ENCODE measurements at regions not wholly inside any gene's neighbourhood (a gene's known extent, or its start where the extent isn't known, plus 50 kb on each side); places are given as distances from the start of the nearest gene placed in this dataset.

GRCh38 chr1:221085701-221086375, 206.6 kb downstream of the HLX start:
- BruUV-seq (replicated peaks), result no TSS peak
- in situ Hi-C loops (cut with MboI), result no loop called here
- Histone ChIP-seq H3K4me2 (ENCODE audit: control insufficient read depth, insufficient read depth) (no peak overlapping the region), H3K79me2 (ENCODE audit: control insufficient read depth, insufficient read depth, low read length) (no peaks in the 10 kb centered on the region), H3K4me1 (ENCODE audit: control insufficient read depth, insufficient read depth, low read length) (no peaks in the 10 kb centered on the region), H3K4me3 (no peak overlapping the region), H3K27ac (ENCODE audit: control insufficient read depth, insufficient read depth) (no peak overlapping the region), H3K9me3 (replicated peaks; ENCODE audit: control insufficient read depth, insufficient read depth, low read length) (no peaks in the 10 kb centered on the region), H3K27me3 (replicated peaks in 1 of 2; ENCODE audit: control insufficient read depth in 2 of 2, insufficient read depth in 2 of 2, low read length in 1 of 2) (no peaks in the 10 kb centered on the region; a peak in 1 of 4 replicates), H2AFZ (ENCODE audit: control insufficient read depth, low read depth, low read length) (no peak overlapping the region), H3K9ac (ENCODE audit: control insufficient read depth, insufficient read depth, low read length) (no peak overlapping the region), H4K20me1 (ENCODE audit: control insufficient read depth, insufficient read depth) (no peaks in the 10 kb centered on the region), H3K36me3 (ENCODE audit: control insufficient read depth in 2 of 2, insufficient read depth in 2 of 2, low read length in 1 of 2) (no peaks in the 10 kb centered on the region)
- FAIRE-seq, result no peak
- SMC1A ChIA-PET (ENCODE audit: uncharacterized antibody, unreplicated experiment), result interaction anchor here (1.1 to 1.8 kb wide), 4 partner anchors 11 to 63 kb away, joined by 3 to 5 read pairs (median 4); no protein-coding TSS in a partner anchor
- POLR2A ChIA-PET, result no interaction called here
- TF ChIP-seq PRDM15 (CRISPR knock-in tag; IDR thresholded peaks at IDR 0.05), result no peak
- TF ChIP-seq ZNF274 (IDR thresholded peaks at IDR 0.05; ENCODE audit: insufficient read depth, insufficient read length), result no peak
- no peak for TF ChIP-seq CHD4 (IDR thresholded peaks at IDR 0.05)
- TF ChIP-seq POLR2A (IDR thresholded peaks at IDR 0.05; ENCODE audit: low read depth, low read length), result no peak
- TF ChIP-seq SRF (IDR thresholded peaks at IDR 0.05; ENCODE audit: low read depth in 2 of 2, low read length in 2 of 2), result no peak
- TF ChIP-seq PAX5 (IDR thresholded peaks at IDR 0.05; ENCODE audit: borderline replicate concordance, low read depth, low read length), result no peak
- no peak for TF ChIP-seq NFYA (IDR thresholded peaks at IDR 0.05; ENCODE audit: borderline replicate concordance, low read depth, low read length)
- no peak for TF ChIP-seq RFX5 (IDR thresholded peaks at IDR 0.05; ENCODE audit: low read depth, low read length)
- TF ChIP-seq CREM (IDR thresholded peaks at IDR 0.05; ENCODE audit: low read depth), result no peak
- TF ChIP-seq NR2C1 (IDR thresholded peaks at IDR 0.05), result no peak
- CTCF ChIA-PET, result no interaction called here
- intact Hi-C loops (cut with micrococcal nuclease; ENCODE audit: unreplicated experiment), result no loop called here
- no peak for DNase-seq (ENCODE audit: low read depth, low spot score)
- WGBS (ENCODE audit: insufficient coverage, insufficient replicate concordance, low lambda C conversion rate, missing lambda C conversion rate), result 63% methylated on average over 2 of the region's 2 CpGs
- RAD21 ChIA-PET (ENCODE audit: unreplicated experiment), result no interaction called here
- no peak for ATAC-seq
